Transverse colon (tissue), 3 donors: ENCODE measurements at regions not wholly inside any gene's neighbourhood (a gene's known extent, or its start where the extent isn't known, plus 50 kb on each side); places are given as distances from the start of the nearest gene placed in this dataset.

Experiments used
- CTCF ChIP-seq, 5 experiments: fragments of 200-600 bp in 3 of 5; fragments of 450-650 bp in 2 of 5; sonication (generic) in 3 of 5; IDR thresholded peaks; 1 replicate in 2 of 5; 2 replicates in 3 of 5; pipeline ENCODE4 v1.5.1; 2016 to 2017; ENCODE audit warnings: antibody characterized with exemption in 5 of 5, inconsistent platforms in 3 of 5, mild to moderate bottlenecking in 2 of 5, moderate library complexity in 1 of 5
- POLR2A ChIP-seq: fragments of 450-650 bp; IDR thresholded peaks from one replicate; pipeline ENCODE4 v1.6.1; 2016; ENCODE audit warnings: antibody characterized with exemption, mild to moderate bottlenecking, moderate library complexity

GRCh38 chr14:26175658-26176057 is 422.2 kb downstream of the NOVA1 start:
- TF ChIP-seq CTCF (IDR thresholded peaks at IDR 0.05) (no peak), POLR2A (no peak)
